K562 (cell line): ENCODE measurements at regions not wholly inside any gene's neighbourhood (a gene's known extent, or its start where the extent isn't known, plus 50 kb on each side); places are given as distances from the start of the nearest gene placed in this dataset.

Experiments used
- ATAC-seq: fragments of 200-7000 bp; cut with Tn5 transposase; 3 replicates; pipeline ENCODE4 v1.9.1; 2020; ENCODE audit warnings: moderate library complexity
- BruUV-seq: library from RNA; stranded (reverse); fragments of 400-500 nt; replicated peaks from 2 replicates; lab custom pipeline; 2021; lab: Mats Ljungman, UMichigan
- CTCF ChIA-PET: fragments of 300-600 bp; formaldehyde crosslinking; extraction: SDS; loops from one replicate; lab custom pipeline; 2021; ENCODE audit warnings: low intra/inter-chr PET ratio; lab: Yijun Ruan, JAX
- POLR2A ChIA-PET: fragments of 300-600, 350-650 bp; sonication (Branson Sonifier 250); formaldehyde crosslinking; extraction: SDS; loops from one replicate; lab custom pipeline; 2021; ENCODE audit warnings: antibody characterized with exemption, inconsistent platforms; lab: Yijun Ruan, JAX
- DNase-seq, 4 experiments: peaks; one replicate each; pipeline versions ENCODE4 v3.0.0 to v3.0.0-alpha.2; 2011 to 2018; ENCODE audit warnings: low spot score in 3 of 4, mixed read lengths in 3 of 4; ENCODE audit errors: extremely low read depth in 1 of 4
- FAIRE-seq: peaks from 2 replicates; lab custom pipeline; 2011; peaks lifted over from hg19 to GRCh38; lab: Jason Lieb, UNC
- H2AFZ ChIP-seq: 2 replicates; pipeline ENCODE4 v1.6.0; 2011; ENCODE audit warnings: low read depth, low read length, control low read depth, inconsistent platforms
- H3K27ac ChIP-seq: fragments of 200-600 bp; 3 replicates; pipeline ENCODE4 v1.8.0; 2011; ENCODE audit warnings: low read depth, mild to moderate bottlenecking, control low read depth, inconsistent platforms, low read length, moderate library complexity, mixed read lengths; ENCODE audit errors: extremely low read depth
- H3K27me3 ChIP-seq, 2 experiments: fragments of 300-600 bp in 1 of 2; 2 replicates in 1 of 2; 3 replicates in 1 of 2; pipeline versions ENCODE4 v1.6.0 to v1.8.0; 2011; ENCODE audit warnings: inconsistent platforms in 2 of 2, low read length in 2 of 2, mild to moderate bottlenecking in 1 of 2, mixed read lengths in 1 of 2, moderate library complexity in 1 of 2; ENCODE audit not compliant: control insufficient read depth in 2 of 2, insufficient read depth in 2 of 2
- H3K36me3 ChIP-seq: fragments of 300-600 bp; 3 replicates; pipeline ENCODE4 v1.8.0; 2011; ENCODE audit warnings: mild to moderate bottlenecking, low read length, inconsistent platforms; ENCODE audit not compliant: control insufficient read depth, insufficient read depth
- H3K4me1 ChIP-seq, 2 experiments: fragments of 200-600 bp in 1 of 2; replicated peaks in 1 of 2; 2 replicates in 1 of 2; 3 replicates in 1 of 2; pipeline versions ENCODE4 v1.5.1 to v1.8.0; 2011; ENCODE audit warnings: inconsistent platforms in 2 of 2, low read length in 2 of 2, mild to moderate bottlenecking in 1 of 2, mixed read lengths in 1 of 2, moderate library complexity in 1 of 2; ENCODE audit not compliant: control insufficient read depth in 2 of 2, insufficient read depth in 2 of 2
- H3K4me2 ChIP-seq: 2 replicates; pipeline ENCODE4 v1.6.1; 2011; ENCODE audit warnings: low read length, control low read depth, inconsistent platforms, mixed read lengths; ENCODE audit not compliant: insufficient read depth
- H3K4me3 ChIP-seq: fragments of 200-600 bp; sonication (generic), shearing (Covaris generic); 2 replicates; pipeline ENCODE4 v1.5.1; 2016; ENCODE audit warnings: control low read depth, inconsistent platforms
- H3K79me2 ChIP-seq: fragments of 200-600 bp; 3 replicates; pipeline ENCODE4 v1.8.0; 2011; ENCODE audit warnings: low read length, inconsistent platforms; ENCODE audit not compliant: control insufficient read depth, insufficient read depth
- H3K9ac ChIP-seq, 2 experiments: 2 replicates each; pipeline versions ENCODE4 v1.6.0 to v1.6.1; 2011; ENCODE audit warnings: low read depth in 2 of 2, low read length in 2 of 2, control low read depth in 1 of 2, inconsistent platforms in 1 of 2, mild to moderate bottlenecking in 1 of 2, mixed read lengths in 1 of 2; ENCODE audit not compliant: insufficient read depth in 1 of 2
- H3K9me1 ChIP-seq: one replicate; pipeline ENCODE4 v1.6.0; 2011; ENCODE audit warnings: inconsistent platforms, mild to moderate bottlenecking, low read length, moderate library complexity; ENCODE audit not compliant: control insufficient read depth, insufficient read depth
- H3K9me3 ChIP-seq: replicated peaks from 2 replicates; pipeline ENCODE4 v1.5.1; 2011; ENCODE audit warnings: low read depth, low read length, inconsistent platforms; ENCODE audit not compliant: control insufficient read depth, insufficient read depth
- H4K20me1 ChIP-seq: replicated peaks from 2 replicates; pipeline ENCODE4 v1.6.1; 2011; ENCODE audit warnings: low read length, inconsistent platforms, mixed read lengths; ENCODE audit not compliant: control insufficient read depth, insufficient read depth
- ATF6 ChIP-seq: sonication (generic); formaldehyde crosslinking; IDR thresholded peaks from 2 replicates; pipeline ENCODE4 v1.4.0; 2020; ENCODE audit warnings: mild to moderate bottlenecking, missing genetic modification reagents
- CCNT2 ChIP-seq: IDR thresholded peaks from 2 replicates; pipeline ENCODE4 v1.6.1; 2011; ENCODE audit warnings: borderline replicate concordance, low read depth, mild to moderate bottlenecking, moderate library complexity, mixed read lengths, low read length; ENCODE audit not compliant: insufficient read length; ENCODE audit errors: extremely low read depth
- CHD1 ChIP-seq: fragments of 200-600 bp; sonication (generic); IDR thresholded peaks from one replicate; pipeline ENCODE4 v1.6.1; 2012; ENCODE audit warnings: mild to moderate bottlenecking, moderate library complexity, low read length, inconsistent platforms
- FUS ChIP-seq: fragments of 200-400 bp; formaldehyde crosslinking; optimal IDR thresholded peaks from 2 replicates; pipeline ENCODE3; 2017; ENCODE audit warnings: low read depth, low read length
- HSF4 ChIP-seq: fragments of 250-450 bp; sonication (Bioruptor Pico); IDR thresholded peaks from 2 replicates; pipeline ENCODE4 v2.1.2; 2022; ENCODE audit warnings: mild to moderate bottlenecking, moderate library complexity, borderline replicate concordance
- KDM4B ChIP-seq, 2 experiments: fragments of 450-650 bp in 1 of 2; sonication (generic) in 1 of 2; IDR thresholded peaks; 2 replicates each; pipeline ENCODE4 v1.6.1; 2016 to 2017; ENCODE audit warnings: borderline replicate concordance in 2 of 2, antibody characterized with exemption in 1 of 2, low read depth in 1 of 2, mild to moderate bottlenecking in 1 of 2
- MTF1 ChIP-seq: fragments of 250-450 bp; sonication (Bioruptor Pico); IDR thresholded peaks from 2 replicates; pipeline ENCODE4 v1.9.0; 2021; ENCODE audit warnings: moderate library complexity, mild to moderate bottlenecking, inconsistent platforms, borderline replicate concordance
- MXD1 ChIP-seq: fragments of 250-450 bp; sonication (Bioruptor Pico); IDR thresholded peaks from 2 replicates; pipeline ENCODE4 v1.8.0; 2021; ENCODE audit warnings: borderline replicate concordance, mild to moderate bottlenecking, moderate library complexity; ENCODE audit not compliant: poor library complexity, severe bottlenecking
- NCOA2 ChIP-seq, 2 experiments: fragments of 450-650 bp; IDR thresholded peaks; 2 replicates each; pipeline ENCODE4 v1.6.1; 2018; ENCODE audit warnings: mild to moderate bottlenecking in 2 of 2, moderate library complexity in 1 of 2; ENCODE audit not compliant: partially characterized antibody in 2 of 2
- NR4A1 ChIP-seq, 2 experiments: fragments of 250-450 bp in 1 of 2; fragments of 450-650 bp in 1 of 2; sonication (Bioruptor Pico) in 1 of 2; IDR thresholded peaks; 2 replicates each; pipeline versions ENCODE4 v1.4.0 to v1.6.1; 2016 to 2020; ENCODE audit warnings: mild to moderate bottlenecking in 2 of 2, missing compliant biosample characterization in 1 of 2, missing genetic modification characterization in 1 of 2, moderate library complexity in 1 of 2
- PRMT5 ChIP-seq: sonication (generic); formaldehyde crosslinking; IDR thresholded peaks from 2 replicates; pipeline ENCODE4 v1.5.0; 2020; ENCODE audit warnings: missing genetic modification reagents
- SIRT6 ChIP-seq: IDR thresholded peaks from one replicate; pipeline ENCODE4 v1.6.1; 2012; ENCODE audit warnings: low read depth, mild to moderate bottlenecking, control low read depth, inconsistent platforms, low read length, moderate library complexity
- SMAD2 ChIP-seq: fragments of 150-350 bp; IDR thresholded peaks from 2 replicates; pipeline ENCODE4 v1.6.1; 2014; ENCODE audit warnings: low read depth, mild to moderate bottlenecking, low read length
- TAF9B ChIP-seq: fragments of 450-650 bp; IDR thresholded peaks from 2 replicates; pipeline ENCODE4 v1.6.1; 2018; ENCODE audit warnings: mild to moderate bottlenecking; ENCODE audit not compliant: partially characterized antibody
- THRAP3 ChIP-seq: fragments of 450-650 bp; IDR thresholded peaks from 2 replicates; pipeline ENCODE4 v1.6.1; 2016; ENCODE audit warnings: mild to moderate bottlenecking, inconsistent platforms, borderline replicate concordance
- TOE1 ChIP-seq, 2 experiments: fragments of 450-650 bp in 1 of 2; sonication (generic) in 1 of 2; formaldehyde crosslinking in 1 of 2; IDR thresholded peaks; 2 replicates each; pipeline versions ENCODE4 v1.7.1 to v1.8.0; 2016 to 2022; ENCODE audit warnings: borderline replicate concordance in 2 of 2, mild to moderate bottlenecking in 2 of 2, antibody characterized with exemption in 1 of 2, inconsistent platforms in 1 of 2, low read depth in 1 of 2, missing genetic modification reagents in 1 of 2, moderate library complexity in 1 of 2
- ZBTB8A ChIP-seq: fragments of 450-650 bp; IDR thresholded peaks from 2 replicates; pipeline ENCODE4 v1.6.1; 2018; ENCODE audit warnings: mild to moderate bottlenecking, moderate library complexity; ENCODE audit not compliant: partially characterized antibody
- WGBS: fragments of 100-300 bp; shearing (Covaris generic); methylation state at CpG from one replicate; pipeline ENCODE4 v1.1.6; 2016; ENCODE audit warnings: low coverage, mixed read lengths; ENCODE audit not compliant: insufficient coverage; ENCODE audit errors: missing lambda C conversion rate; 5-methylcytosine and 5-hydroxymethylcytosine counted together
- in situ Hi-C: fragments of 300-500 bp; cut with MboI; formaldehyde crosslinking; loops from 4 replicates; pipeline ENCODE4 v1.15.0; 2018; ENCODE audit warnings: inconsistent platforms, mixed read lengths
- intact Hi-C: fragments of 100-400 bp; cut with micrococcal nuclease; formaldehyde crosslinking; loops from 2 replicates; pipeline ENCODE4 v1.14.2; 2022

GRCh38 chr7:84879570-84880325 is 307.1 kb downstream of the SEMA3D start:
- Histone ChIP-seq H3K9me1 (no peaks in the 10 kb centered on the region), H3K27ac (peak overlapping the region; percentile 85), H4K20me1 (no peaks in the 10 kb centered on the region), H2AFZ (peak overlapping the region; percentile 99), H3K4me3 (peak overlapping the region; percentile 77), H3K36me3 (peaks cover 16% of the 10 kb centered on the region), H3K4me1 (peaks cover 2 to 8% of the 10 kb centered on the region in 2 experiments; a peak in 2 of 5 replicates), H3K4me2 (peak overlapping the region; percentile 79), H3K9me3 (peaks cover 5% of the 10 kb centered on the region), H3K27me3 (no peaks in the 10 kb centered on the region), H3K9ac (peak overlapping the region; percentile 83 to 96), H3K79me2 (peaks cover 55% of the 10 kb centered on the region)
- ChIA-PET CTCF (interaction anchor here (0.5 kb wide), 2 partner anchors 300 to 1723 kb away, joined by 5 read pairs; no protein-coding TSS in a partner anchor), POLR2A (interaction anchor here (0.6 to 1.2 kb wide), 2 partner anchors 13 to 213 kb away, joined by 3 read pairs; no protein-coding TSS in a partner anchor)
- BruUV-seq: TSS peak; percentile 52
- ATAC-seq (peak; percentile 44), FAIRE-seq (peak; percentile 42), DNase-seq (peak in 1 of 4 experiments; percentile 23)
- 4% methylated on average over 3 of the region's 3 CpGs for WGBS
- intact Hi-C loops: loop anchor here (2.0 to 5.0 kb wide), 2 partner anchors 55 to 97 kb away; no protein-coding TSS in a partner anchor
- in situ Hi-C loops: no loop called here
- TF ChIP-seq CCNT2 (no peak), ZBTB8A (peak; percentile 12), THRAP3 (0 out of 2 replicates have a peak, but pooled peaks have one; percentile 59), MTF1 (CRISPR knock-in tag) (no peak), TOE1 (IDR thresholded peaks at IDR 0.05; ENCODE audit: borderline replicate concordance) (0 out of 2 replicates have a peak, but pooled peaks have one; percentile 31), TOE1 (CRISPR knock-in tag; IDR thresholded peaks at IDR 0.05; ENCODE audit: borderline replicate concordance, low read depth) (no peak), NCOA2 (IDR thresholded peaks at IDR 0.05; ENCODE audit: partially characterized antibody in 2 of 2) (peak in 1 of 2 experiments; percentile 47), PRMT5 (no peak), SIRT6 (no peak), ATF6 (CRISPR knock-in tag) (0 out of 2 replicates have a peak, but pooled peaks have one; percentile 2), SMAD2 (no peak), CHD1 (peak; percentile 51), NR4A1 (CRISPR knock-in tag; IDR thresholded peaks at IDR 0.05) (no peak), NR4A1 (tag; IDR thresholded peaks at IDR 0.05) (no peak), HSF4 (CRISPR knock-in tag) (no peak), FUS (no peak), TAF9B (peak; percentile 45), KDM4B (IDR thresholded peaks at IDR 0.05; ENCODE audit: borderline replicate concordance in 2 of 2, low read depth in 1 of 2) (0 out of 4 replicates have a peak, but pooled peaks of 1 of the 2 experiments have one; percentile 70), MXD1 (CRISPR knock-in tag) (no peak)
